GM20431 (cell line): ENCODE measurements at regions not wholly inside any gene's neighbourhood (a gene's known extent, or its start where the extent isn't known, plus 50 kb on each side); places are given as distances from the start of the nearest gene placed in this dataset.

ENCODE experiments used
- in situ Hi-C: fragments of 300-500 bp; cut with MseI, MboI; formaldehyde crosslinking; loops from one replicate; pipeline ENCODE4 v1.15.0; 2020; ENCODE audit warnings: low sequenced_read_pairs; ENCODE audit not compliant: unreplicated experiment

DNA sequence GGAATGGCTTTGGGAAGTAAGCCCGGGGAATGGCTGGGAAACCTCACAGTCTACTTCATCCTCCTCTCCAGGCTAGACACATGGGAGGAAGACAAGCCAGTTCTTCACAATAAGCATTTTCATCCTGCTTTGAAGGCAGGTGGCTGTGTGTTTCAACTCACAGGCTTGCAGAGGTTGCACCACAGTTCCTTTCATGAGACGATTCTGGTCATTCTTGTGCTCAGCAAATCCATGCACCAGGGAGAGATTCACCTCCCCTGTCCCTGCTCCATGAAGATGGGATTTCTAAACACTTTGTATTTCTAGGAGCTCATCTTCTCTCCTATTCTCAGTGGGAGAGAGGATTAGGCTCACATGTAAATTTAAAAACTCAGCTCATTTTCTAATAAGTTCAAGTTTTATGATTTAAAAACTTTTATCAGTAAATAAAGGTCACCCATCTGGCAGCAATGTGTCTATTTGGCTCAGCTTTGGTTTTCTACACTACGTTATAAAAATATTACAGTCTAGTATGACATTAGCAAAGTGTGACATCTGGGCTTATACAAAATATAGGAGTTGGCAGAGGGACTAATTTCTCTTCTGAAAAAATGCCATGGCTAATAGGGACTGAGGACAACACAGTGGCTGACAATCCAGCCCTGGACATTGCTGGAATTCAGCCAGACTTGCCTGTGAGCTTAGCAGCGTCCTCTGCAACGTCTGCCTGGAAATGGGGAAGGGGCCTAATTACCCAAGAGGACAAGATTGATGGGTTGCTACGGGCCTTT lies 283.2 kb upstream of the SLC10A2 start:
- in situ Hi-C loops: no loop called here

DNA sequence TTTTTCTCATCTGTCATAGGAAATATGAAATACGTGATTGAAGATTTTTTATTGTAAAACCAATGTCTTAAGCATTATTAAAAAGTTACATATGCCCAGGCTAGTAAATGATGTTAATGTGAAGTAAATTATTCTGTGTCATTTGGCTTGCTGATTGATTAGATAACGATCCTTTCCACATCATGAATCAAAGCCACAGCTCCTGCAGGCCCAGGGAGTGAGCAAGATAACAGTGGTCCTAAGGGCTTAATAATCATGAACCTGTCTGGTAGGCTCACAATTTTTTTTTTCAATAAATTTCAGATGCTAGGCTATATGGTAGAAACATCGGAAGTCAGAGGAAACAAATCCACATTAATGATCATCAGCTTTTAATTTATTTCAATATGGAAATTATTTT lies 269.0 kb upstream of the SLC10A2 start:
- in situ Hi-C loops: no loop called here

- in situ Hi-C loops: no loop called here
These were observed 265.7 kb upstream of the SLC10A2 start for GRCh38 chr13:103331924-103332323.

DNA sequence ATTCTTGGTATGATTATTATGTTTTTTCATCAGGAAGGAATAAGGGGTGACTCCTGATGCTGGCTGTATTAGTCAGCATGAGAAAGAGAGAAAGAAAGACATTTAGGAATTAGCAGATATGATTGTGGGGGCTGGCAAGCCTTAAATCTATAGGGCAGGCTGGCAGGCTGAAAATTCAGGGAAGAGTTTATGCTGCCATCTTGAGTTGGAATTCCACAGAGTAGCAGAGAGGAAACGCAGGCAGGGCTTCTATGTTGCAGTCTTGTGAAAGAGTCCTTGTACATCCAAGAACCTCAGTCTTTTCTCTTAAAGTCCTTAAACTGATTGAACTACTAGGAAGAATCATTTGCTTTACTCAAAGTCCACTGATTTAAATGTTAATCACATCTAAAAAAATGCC lies 262.7 kb upstream of the SLC10A2 start:
- in situ Hi-C loops: no loop called here

GRCh38 chr13:103326326-103326725 lies 260.1 kb upstream of the SLC10A2 start:
- in situ Hi-C loops: no loop called here

GRCh38 chr13:103325672-103326071 lies 259.5 kb upstream of the SLC10A2 start:
- in situ Hi-C loops: no loop called here

DNA sequence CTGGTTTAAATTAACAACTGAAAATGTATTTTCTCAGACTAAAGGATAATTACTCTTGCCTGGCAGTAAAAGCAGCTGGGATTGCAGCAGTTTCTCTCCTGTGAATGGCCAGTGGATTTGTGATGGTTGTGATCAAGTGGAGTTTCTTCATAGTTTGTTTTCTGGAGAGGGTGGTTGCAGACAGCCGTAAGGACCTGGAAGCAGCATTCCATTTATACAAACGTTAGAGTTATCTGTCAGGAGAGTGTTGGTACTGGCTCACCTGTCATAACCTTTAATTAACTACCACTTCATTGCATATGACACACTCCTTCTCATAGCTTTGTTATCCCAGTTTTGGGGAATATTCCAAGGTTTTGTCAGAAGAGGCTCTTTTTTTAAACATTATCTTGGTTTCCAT lies 258.4 kb upstream of the SLC10A2 start:
- in situ Hi-C loops: no loop called here

- in situ Hi-C loops: no loop called here
These were observed 249.5 kb upstream of the SLC10A2 start for GRCh38 chr13:103315711-103316110.

GRCh38 chr13:103312467-103312866 lies 246.2 kb upstream of the SLC10A2 start:
- in situ Hi-C loops: no loop called here

DNA sequence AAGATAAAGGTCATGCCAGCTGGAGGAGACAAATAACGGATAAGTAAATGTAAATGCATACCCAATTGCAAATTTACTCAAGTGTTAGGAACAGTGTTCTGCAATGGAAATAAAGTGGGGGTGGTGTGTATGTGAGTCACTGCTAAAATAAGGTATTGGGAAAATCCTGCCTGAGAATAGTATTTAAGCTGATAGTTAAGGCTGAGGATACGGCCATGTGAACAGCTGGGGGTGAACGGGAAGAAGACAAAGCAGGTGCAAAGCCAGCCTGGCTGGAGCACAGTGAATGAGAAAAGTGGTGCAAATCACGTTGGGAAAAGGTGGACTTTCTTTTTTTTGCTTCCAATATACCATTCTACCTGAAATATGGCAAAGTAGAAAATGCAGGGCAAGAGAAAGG lies 242.4 kb upstream of the SLC10A2 start:
- in situ Hi-C loops: no loop called here

DNA sequence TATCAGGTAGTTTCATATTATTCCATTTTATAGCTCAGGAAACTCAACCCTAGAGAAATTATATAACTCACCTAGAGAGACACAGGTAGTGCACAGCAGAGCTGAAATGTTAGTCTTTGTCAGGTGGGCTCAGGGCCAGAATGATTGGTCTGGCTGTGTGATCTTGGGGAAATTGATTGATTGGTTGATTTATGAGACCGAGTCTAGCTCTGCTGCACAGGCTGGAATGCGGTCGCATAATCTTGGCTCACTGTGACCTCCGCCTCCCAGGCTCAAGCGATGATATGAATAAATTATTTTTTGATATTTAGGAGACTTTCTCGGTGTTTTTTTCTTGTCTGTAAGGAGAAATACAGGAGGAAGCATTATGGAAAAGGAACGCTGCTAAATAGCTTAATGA lies 239.9 kb upstream of the SLC10A2 start:
- in situ Hi-C loops: no loop called here

- in situ Hi-C loops: no loop called here
These were observed 236.9 kb upstream of the SLC10A2 start for GRCh38 chr13:103303078-103303651.

GRCh38 chr13:103302676-103303075 lies 236.5 kb upstream of the SLC10A2 start:
- in situ Hi-C loops: no loop called here

GRCh38 chr13:103299079-103299478 lies 232.9 kb upstream of the SLC10A2 start:
- in situ Hi-C loops: no loop called here

GRCh38 chr13:103297083-103297482 lies 230.9 kb upstream of the SLC10A2 start:
- in situ Hi-C loops: no loop called here

GRCh38 chr13:103291798-103292572 lies 225.8 kb upstream of the SLC10A2 start:
- in situ Hi-C loops: no loop called here

DNA sequence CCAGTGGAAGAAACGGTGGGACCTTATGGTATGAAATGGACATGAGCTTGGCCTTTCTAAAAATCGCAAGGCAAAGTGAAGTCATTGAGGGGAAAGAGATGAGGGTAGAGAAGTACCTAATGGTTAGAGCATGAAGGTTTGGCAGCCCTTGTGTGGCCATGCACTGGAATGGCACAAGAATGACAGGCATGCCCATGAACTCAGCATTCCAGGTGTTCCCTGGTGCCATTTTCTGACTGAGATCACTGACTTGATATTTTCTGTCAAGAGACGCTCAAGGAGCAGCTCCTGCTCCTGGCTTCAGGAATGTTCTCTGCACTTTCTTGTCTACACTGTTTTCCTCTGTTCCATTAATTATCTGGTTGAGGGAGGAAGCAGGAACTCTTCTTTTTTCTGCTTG lies 225.0 kb upstream of the SLC10A2 start:
- in situ Hi-C loops: no loop called here

GRCh38 chr13:103289681-103290080 lies 223.5 kb upstream of the SLC10A2 start:
- in situ Hi-C loops: no loop called here

DNA sequence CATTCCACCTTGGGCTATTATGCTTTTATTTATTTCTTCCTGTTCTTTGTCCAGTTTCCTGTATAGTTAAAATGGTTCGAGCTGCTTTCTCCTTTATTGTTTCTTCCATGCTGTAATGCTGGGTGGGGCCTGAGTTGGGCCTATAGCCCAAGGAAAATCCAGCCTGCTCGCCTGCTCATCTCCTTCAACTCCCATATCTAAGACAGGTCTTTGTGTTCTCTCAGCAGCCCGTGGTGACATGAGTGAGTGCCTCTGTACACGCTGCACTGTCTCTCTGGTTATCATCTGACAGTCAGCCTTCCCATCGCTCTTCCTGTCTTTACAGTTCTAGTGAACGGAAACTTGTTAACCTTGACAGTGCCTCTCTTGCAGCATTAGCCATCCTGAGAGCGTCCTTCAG lies 221.9 kb upstream of the SLC10A2 start:
- in situ Hi-C loops: no loop called here

- in situ Hi-C loops: no loop called here
These were observed 221.4 kb upstream of the SLC10A2 start for GRCh38 chr13:103287659-103288058.

GRCh38 chr13:103284466-103284865 lies 218.2 kb upstream of the SLC10A2 start:
- in situ Hi-C loops: no loop called here
